ENCODE measurements at regions not wholly inside any gene's neighbourhood (a gene's known extent, or its start where the extent isn't known, plus 50 kb on each side); places are given as distances from the start of the nearest gene placed in this dataset.
"Not testable (repeated sequence)": the region's sequence is repeated elsewhere in the genome, so short reads cannot be mapped to it uniquely, and the experiment has no call there.

GRCh38 chr13:109330123-109330522, 456.3 kb downstream of the IRS2 start:
- DNase-seq (ENCODE audit: low read depth in 2 of 2) = no peak

GRCh38 chr13:109329175-109329574, 457.2 kb downstream of the IRS2 start:
- no peak for DNase-seq (ENCODE audit: low read depth in 2 of 2)

DNA sequence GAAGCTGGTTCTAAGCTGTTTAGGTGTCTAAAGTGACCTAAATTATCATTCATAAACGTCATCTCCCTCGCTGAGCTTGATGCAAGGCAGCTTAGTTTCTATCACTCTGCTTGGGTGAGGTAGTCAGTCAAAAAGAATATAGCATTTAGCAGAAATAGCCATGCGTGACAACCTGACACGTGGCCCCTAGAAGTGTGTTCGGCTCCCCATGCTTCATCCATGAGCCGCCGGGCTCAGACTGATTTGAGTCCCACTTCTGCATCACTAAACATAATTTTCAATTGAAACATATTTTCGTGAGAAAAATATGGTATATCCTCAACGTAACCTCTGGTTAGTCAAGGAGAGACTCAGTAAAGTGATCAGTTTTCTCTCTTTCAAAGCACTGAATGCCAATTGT, 459.8 kb downstream of the IRS2 start:
- no peak for DNase-seq (ENCODE audit: low read depth in 2 of 2)

- DNase-seq (ENCODE audit: low read depth in 2 of 2) = no peak
Measured at GRCh38 chr13:109323338-109323737, 463.0 kb downstream of the IRS2 start.

- DNase-seq (ENCODE audit: low read depth in 2 of 2) = no peak
Measured at GRCh38 chr13:109318945-109319590, 467.3 kb downstream of the IRS2 start.

DNA sequence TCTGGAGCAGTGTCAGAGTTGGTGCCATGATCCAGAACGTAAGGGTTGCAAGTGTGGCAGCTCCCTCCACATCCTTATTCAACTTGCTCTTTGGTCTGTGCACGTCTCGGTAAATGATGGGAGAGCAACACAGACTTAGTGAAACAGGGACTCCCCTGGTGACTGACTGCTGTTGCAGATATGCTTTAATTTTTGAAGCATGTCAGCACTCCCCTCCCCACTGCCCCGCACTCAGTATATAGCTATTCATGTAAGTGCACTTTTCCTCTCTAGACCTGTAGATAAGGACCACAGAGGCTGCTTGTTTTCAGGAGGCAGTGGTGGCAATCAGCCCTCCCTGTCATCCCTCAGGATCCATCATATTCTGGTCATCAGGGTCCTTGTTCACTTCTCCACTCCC, 470.9 kb downstream of the IRS2 start:
- DNase-seq (ENCODE audit: low read depth in 2 of 2) = no peak

DNA sequence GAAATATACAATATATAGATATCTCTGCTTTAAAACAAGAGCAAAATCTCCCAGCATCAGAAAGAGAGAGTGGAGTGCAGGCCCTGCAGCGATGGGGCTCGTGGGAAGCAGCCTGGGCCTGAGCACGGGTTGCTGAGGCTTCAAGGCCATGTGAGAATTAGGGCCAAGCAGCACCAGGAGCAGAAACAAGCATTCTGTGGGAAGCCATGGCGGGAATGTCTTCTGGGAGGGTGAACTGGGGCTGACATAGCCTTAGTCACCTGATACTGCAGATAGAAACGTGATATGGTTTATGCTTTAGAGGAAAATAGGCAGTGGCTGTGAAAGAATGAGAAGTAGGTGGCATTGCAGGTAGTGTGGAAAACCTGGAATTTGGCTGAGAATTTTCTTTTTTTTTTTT, 472.3 kb downstream of the IRS2 start:
- no peak for DNase-seq (ENCODE audit: low read depth in 2 of 2)

DNA sequence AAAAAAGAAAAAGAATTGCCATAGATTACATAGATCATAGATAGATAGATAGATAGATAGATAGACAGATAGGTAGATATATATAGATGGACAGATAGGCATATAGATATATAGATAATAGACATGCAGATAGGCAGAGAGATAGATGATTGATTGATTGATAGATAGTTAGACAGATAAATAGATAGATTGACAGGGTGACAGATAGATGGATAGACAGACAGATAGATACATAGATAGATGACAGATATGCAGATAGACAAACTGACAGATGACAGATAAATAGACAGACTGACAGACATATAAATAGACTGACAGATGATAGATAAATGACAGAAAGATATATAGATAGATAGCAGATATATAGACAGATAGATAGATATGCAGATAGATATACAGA, 474.0 kb downstream of the IRS2 start:
- DNase-seq (ENCODE audit: low read depth in 2 of 2) = no peak

DNA sequence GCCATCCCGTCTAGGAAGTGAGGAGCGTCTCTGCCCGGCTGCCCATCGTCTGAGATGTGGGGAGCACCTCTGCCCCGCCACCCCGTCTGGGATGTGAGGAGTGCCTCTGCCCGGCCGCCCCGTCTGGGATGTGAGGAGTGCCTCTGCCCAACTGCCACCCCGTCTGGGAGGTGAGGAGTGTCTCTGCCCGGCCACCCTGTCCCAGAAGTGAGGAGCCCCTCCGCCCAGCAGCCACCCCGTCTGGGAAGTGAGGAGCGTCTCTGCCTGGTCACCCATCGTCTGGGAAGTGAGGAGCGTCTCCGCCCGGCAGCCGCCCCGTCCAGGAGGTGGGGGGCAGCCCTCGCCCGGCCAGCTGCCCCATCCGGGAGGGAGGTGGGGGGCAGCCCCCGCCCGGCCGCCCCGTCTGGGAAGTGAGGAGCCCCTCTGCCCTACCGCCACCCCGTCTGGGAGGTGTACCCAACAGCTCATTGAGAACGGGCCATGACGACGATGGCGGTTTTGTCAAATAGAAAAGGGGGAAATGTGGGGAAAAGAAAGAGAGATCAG, 474.9 kb downstream of the IRS2 start:
- not testable (repeated sequence) for DNase-seq (ENCODE audit: low read depth in 2 of 2)

GRCh38 chr13:109309625-109310363, 476.6 kb downstream of the IRS2 start:
- DNase-seq (ENCODE audit: low read depth in 2 of 2) = no peak

GRCh38 chr13:109307027-109307426, 479.4 kb downstream of the IRS2 start:
- DNase-seq (ENCODE audit: low read depth in 2 of 2) = no peak

- no peak for DNase-seq (ENCODE audit: low read depth in 2 of 2)
Measured at GRCh38 chr13:109301726-109302125, 484.7 kb downstream of the IRS2 start.

GRCh38 chr13:109301276-109301675, 485.1 kb downstream of the IRS2 start:
- no peak for DNase-seq (ENCODE audit: low read depth in 2 of 2)

DNA sequence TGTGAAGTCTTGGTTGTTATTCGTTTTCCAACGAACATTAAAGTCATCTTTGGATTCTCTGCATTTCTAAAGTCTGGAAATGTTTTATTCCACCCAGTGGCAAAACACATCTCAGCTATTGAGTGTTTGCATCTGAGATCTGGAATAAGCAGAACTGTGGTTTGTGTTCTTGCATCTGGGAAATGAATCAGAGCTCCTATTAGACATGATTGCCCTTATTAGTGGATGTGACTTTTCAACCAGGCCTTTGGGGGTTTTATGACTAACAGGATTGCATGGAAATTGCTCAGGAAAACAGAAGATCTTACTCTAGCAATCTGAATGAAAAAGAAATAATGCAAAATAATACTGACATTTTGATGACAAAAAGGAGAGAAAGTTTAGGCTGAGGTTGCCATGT, 488.8 kb downstream of the IRS2 start:
- no peak for DNase-seq (ENCODE audit: low read depth in 2 of 2)

DNA sequence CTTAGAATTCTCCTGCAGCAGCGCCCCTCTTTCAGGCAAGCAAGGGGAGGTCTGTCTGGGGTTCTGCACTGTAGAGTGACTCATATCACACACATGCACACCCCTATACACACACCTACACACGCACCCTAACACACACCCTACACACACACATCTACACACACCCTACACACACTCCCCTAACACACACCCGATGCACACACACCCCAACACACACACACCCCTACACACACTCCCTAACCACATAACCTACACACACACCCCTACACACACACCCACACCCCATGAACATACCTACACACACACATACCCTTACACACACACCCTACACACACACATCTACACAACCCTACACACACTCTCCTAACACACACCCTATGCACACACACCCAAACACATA, 493.2 kb downstream of the IRS2 start:
- no peak for DNase-seq (ENCODE audit: low read depth in 2 of 2)

DNA sequence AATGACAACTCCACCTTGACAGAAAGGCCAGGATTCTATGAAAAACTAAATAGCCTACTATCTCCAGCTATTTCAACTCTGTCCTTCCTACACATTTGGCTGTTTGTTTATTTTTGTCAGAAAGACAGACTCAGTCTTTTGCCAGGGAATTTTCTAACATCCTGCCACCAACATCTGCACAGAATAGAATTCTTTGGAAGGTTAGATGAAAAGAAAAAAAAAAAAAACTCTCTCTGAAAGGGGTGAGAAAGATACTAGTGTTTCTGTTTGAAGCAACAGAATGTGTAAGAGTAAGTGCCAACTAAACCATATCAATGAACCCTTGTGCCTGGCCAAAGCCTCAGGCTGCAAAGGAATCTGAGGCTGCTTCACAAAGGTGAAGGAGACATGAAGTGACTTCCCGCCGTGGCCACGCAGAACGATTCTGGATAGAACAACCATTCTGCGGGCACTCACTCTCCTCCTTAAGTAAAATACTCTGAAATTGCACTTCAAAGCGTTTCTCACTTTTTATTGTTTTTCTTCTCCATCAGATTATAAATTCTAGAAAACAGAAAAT, 498.2 kb downstream of the IRS2 start:
- no peak for DNase-seq (ENCODE audit: low read depth in 2 of 2)

- DNase-seq (ENCODE audit: low read depth in 2 of 2) = no peak
Measured at GRCh38 chr13:109287553-109287952, 498.8 kb downstream of the IRS2 start.

- no peak for DNase-seq (ENCODE audit: low read depth in 2 of 2)
Measured at GRCh38 chr13:109285586-109285985, 500.8 kb downstream of the IRS2 start.

GRCh38 chr13:109281903-109282635, 504.3 kb downstream of the IRS2 start:
- DNase-seq (ENCODE audit: low read depth in 2 of 2) = no peak

DNA sequence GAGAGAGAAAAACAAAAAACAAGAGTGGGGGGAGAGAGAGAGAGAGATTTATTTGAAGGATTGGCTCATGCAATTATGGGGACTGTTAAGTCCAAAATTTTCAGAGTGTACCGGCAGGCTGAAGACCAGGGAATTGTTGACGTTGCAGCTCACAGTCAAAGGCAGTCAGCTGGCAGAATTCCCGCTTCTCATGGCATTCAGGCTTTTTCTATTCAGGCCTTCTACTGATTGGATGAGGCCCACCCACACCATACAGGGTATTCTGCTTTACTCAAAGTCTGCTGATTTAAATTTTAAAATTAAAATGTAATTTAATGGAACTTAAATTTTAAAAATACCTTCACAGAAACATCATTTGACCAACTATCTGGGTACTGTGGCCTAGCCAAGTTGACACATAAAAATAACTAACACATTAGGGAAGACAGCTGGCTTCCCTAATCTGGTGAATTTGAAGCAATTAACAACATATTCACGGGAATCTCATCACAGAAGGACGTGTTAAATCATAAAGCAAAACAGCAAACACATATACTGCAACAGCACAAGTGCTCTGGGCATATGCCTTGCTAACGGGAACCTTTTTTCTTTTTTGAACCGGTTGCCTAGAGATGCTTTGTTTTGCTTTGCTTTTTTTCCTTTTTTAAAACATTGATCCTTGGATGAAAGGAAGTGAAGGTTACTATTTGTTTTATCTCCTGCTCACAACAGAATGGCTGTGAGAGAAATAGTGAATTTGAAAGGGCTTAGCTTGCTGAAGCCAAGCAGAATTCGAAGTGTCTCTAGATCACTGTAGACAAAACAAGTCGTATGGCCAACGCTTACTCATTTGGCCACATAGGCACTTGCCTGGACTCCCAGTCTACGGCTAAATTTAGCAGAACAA, 505.1 kb downstream of the IRS2 start:
- no peak for DNase-seq (ENCODE audit: low read depth in 2 of 2)

- no peak for DNase-seq (ENCODE audit: low read depth in 2 of 2)
Measured at GRCh38 chr13:109276261-109276660, 510.1 kb downstream of the IRS2 start.

All from activated CD4-positive, alpha-beta T cell treated with anti-CD3 and anti-CD28 coated beads for 24 hours (primary cell).